Left hindlimb (tissue), 1 donor: ENCODE measurements at regions not wholly inside any gene's neighbourhood (a gene's known extent, or its start where the extent isn't known, plus 50 kb on each side); places are given as distances from the start of the nearest gene placed in this dataset.

Experiments used
- DNase-seq: peaks from one replicate; pipeline ENCODE4 v3.0.0-alpha.2; 2018

DNA sequence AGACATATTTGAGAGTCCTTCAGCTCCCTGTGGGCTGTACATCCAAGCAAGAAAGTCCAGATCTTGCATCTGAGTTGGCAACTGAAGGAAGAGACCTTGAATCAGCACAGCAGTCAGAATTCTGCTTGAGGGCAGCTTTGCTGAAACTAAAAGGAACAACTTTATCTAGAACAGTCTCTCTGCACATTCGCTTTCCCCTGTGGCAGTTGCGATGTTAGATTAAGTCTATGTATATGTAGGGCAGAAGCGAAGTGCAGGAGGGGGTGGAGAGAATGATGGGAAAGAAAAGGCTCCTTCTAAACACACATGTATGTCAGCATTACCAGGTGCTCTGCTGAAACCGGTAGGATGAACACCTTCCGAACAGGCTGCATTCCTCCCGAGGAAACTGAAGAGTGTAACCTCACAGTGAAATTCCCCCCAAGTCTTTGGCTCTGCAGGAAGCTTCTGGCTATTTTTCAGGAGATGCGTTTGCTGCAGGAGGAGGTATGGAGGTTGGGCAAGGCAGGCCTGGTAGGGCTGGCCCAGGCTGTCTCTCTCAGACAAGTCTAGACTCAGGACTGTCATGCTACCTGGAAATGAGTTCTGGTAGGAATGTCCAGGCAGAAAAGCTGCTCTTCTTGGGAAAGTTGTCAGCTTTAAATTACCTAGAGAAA is 70.0 kb upstream of the ATL2 start:
- no peak for DNase-seq

DNA sequence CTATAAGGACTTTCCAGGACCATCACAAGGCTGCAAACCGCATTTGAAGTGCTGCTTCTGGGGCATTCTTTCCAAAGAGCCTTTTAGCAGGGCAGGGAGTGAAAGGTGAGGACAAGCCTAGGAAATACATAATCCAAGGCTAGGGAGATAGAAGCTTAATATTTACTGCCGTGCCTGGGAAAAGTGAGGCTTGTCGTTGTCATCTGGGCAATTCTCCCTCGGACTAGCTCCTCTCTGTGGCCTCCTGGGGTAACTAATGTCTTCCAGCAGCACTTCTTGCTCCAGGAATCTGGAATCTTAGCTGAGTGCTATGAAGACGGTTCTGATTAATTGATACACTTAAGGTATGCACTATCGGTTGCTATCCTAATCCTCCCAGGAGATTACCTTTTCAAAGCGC is 69.3 kb upstream of the ATL2 start:
- no peak for DNase-seq

DNA sequence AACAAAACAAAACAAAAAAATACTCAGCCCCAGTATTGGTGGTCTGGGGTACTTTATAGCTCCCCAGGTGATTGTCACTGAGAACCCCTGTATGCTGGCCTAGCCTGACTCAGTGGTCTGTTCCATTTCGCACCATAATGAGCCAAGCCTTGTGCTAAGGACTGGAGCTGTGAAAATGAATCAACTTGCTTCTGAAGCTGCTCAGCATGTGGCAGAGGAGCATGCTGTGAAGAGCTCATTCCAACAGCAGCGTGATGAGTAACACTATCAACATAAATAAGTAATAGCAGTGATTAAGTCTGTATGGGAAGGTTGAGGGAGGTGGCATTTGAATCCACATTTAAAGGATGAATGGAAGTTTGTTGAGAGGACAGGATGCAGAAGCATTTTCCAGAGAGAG is 67.2 kb upstream of the ATL2 start:
- DNase-seq: no peak

DNA sequence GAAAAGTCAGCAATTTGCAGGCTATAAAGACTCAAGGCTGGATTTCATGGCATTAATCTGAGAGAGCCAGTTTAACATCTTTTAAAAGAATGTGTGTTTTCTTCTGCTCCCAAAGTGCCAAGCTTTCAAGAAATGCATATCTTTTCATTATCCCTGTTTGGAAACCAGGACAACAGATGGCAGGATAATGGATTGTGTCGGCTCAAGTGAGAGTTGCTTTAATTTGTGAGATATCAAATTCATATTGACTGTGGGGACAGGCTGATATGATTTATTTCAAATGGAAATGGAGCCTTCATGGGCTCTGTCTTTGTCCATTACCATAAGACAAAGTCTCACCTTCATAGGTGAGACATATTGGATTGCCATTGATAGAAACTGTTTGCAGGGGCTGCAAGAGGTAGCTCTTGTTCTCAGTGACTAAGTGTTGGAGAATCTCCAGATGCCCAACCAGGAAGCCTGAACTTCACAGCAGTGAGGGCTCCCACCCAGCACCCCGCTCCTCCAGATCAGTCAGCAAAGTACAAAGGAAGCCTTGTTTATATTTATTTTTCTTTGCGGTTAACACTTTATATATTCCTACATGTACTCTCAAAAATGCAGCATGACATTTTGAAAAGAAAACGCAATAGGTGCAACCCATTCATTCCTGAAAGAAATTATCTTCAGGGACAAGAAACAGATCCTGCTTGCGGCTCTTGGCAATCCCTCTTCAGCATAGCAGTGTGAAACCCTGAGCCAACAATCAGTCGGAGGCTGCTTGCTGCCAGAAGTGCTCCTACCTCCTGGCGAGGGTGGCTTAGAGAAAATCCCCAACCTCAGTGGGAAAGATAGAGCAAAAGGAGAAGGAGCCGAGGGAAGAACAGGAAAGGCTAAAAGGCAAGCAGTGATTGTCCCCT is 65.8 kb upstream of the ATL2 start:
- DNase-seq: no peak

DNA sequence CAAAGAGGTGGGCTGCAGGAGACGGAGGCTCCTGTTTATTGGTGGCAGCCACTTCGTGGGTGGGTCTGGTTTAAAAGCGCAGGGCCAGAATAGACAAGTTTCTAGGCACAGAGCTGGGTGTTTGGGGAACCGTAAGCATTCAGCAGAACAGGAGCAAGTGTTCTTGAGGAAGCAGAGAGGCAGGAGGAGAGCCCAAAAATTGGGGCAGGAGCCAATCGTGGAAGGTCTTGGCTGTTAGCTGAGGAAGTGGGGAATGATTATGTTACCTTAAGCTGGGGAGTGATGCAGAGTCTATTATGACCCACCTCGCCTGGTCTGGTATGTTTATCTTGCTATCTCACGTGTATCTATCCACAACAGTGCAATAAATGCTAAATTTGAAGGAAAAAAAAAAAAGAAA is 64.3 kb upstream of the ATL2 start:
- DNase-seq: no peak

DNA sequence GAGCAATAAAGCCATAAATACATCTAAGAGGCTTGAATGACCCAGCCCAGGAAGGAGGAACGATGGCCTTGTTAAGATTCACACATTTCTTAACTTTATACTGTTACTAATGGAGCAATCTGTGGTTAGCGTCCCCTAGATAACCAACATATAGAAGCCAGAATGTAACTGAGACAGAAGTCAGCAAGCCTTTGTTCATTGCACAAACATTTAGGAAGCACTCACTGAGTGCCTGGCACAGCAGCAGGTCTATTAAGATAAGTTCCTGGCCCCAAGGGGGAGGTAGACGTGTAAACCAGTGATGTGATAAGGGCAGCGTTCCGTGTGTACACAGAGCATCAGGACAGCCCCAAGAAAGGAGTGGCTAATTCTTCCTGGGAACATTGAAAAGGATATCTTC is 63.6 kb upstream of the ATL2 start:
- no peak for DNase-seq

DNA sequence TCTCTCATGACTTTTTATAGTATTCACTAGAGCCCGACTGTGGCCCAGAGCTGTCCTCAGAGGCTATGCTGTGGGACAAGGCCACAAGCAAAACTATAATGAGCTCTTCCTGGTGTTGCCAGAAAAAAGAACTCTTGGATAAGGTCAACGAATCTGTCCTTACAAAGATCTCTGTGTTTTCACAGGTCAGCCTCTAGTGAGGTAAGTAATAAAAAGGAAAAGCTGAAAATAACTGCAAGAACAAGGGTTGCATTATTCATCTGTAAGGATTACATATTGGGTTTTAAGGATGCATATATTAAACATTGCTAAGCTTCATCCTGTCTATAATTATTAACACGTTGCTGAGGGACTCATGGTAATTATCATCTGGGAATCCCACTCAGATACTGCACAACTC is 62.8 kb upstream of the ATL2 start:
- no peak for DNase-seq

DNA sequence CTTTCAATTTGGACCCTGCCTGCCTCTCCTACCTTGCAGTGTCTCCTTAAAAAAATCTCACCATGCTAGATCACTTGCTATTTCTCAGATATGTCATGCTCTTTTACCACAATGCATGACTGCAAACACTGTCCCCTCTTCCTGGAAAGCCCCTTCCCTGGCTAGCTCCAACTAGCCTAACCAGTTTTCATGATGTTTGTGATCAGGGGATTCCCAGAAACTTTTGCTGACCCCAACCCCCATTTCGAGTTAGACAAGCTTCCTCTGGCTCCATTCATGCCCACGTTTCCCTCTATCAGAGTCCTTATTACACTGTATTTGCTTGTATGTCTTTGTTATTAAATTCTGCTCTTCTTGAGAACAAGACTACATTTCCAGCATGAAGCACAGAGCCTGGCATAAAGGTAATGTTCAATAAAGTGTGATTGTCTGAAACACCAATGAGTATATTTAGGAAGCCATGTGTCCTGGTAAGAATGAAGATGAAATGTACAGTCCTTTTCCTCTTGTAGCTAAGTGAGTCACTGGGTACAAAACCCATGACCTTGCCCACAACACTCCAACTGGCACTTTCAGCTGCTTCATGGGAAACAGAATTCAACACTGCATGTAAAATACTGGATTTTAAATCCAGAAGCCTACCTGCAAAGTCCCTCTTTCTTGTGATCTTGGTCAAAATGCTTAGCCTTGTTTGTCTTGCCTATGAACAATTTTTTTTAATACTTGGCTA is 62.0 kb upstream of the ATL2 start:
- DNase-seq: no peak

DNA sequence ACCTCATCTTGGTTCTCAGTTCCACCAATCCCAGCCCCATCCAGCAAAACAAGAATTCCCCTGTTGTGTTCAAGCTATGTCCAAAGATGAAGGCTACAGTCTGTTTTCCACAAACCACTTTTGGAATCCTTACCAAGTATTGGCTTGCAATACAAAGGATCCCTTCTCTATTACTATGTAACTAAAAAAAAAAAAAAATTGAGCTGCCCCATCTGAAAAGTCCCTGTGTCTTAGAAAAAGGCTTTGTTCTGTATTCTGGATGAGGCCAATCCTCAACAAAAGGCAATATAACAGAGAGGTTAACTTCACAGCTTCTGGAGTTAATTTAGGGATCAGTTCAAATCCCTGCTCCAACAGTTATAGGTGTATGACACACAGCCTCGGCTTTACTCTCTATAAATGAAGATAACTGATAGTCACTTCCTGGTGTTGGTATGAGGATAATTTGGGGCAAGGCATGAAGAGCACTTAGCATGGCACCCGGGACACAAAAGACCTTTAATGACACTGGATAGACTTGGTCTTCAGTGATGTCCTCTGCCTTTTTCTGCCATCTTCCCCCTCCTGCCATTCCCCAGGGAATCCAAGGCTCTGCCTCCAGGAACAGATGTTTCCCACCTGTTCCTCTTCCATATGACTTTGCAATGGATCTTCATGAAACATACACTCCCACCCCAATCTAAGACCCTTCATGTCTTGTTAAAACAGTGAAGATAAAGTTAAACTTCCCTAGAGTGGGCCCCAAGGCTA is 61.2 kb upstream of the ATL2 start:
- no peak for DNase-seq

DNA sequence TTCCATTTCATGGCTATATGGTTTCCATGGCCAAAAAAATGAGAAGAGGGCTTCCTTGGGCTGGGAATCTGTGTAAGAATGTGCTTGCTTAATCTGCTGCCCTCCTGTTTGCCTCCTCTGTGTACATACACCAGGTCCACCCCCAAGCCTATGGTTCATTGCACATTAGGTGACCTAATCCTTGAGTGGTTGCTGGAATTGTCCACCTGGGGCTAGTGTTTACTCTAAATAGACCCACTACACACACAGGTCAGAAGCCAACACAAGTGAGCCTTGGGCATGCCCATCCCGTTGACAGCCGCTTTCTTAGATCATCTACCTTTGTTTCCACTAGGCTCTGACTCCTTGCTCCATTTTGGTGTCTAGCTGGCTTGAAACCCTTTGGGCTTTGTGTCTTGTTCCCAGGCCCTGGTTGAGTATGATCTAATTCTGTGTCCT is 59.2 kb upstream of the ATL2 start:
- no peak for DNase-seq

DNA sequence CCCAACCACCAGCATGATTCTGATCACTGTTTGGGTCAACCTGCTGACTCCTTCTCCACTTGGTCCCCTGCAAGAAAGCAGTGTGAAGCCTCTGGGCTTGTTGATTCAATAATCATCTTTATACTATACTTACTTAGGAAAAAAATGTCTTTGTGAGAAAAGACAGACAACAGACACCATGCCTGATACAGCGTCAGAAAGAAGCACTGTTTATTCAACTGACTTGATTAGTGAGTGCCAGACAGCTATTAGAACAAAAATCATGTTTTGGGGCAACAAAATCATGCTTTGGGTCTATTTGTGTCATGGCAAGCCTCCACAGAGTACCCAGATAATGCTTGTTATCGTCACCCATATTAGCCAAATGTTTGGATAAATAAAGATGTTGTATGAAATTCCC is 58.7 kb upstream of the ATL2 start:
- DNase-seq: no peak

DNA sequence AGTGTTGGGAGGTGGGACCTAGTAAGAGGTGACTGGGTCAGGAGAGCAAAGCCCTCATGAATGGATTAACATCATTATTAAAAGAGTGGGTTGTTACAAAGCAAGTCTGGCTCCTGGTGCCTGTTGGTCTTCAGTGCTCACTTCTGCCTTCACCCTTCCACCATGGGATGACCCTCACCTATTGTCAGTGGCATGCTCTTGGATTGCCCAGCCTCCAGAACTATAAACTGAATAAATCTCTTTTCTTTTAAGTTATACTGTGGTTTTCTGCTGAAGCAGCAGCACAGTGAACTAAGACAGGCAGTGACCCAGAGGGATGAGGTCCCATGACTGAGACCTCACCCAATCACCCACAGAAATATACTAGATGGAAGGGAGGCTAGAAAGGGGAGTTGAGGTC is 57.5 kb upstream of the ATL2 start:
- no peak for DNase-seq

DNA sequence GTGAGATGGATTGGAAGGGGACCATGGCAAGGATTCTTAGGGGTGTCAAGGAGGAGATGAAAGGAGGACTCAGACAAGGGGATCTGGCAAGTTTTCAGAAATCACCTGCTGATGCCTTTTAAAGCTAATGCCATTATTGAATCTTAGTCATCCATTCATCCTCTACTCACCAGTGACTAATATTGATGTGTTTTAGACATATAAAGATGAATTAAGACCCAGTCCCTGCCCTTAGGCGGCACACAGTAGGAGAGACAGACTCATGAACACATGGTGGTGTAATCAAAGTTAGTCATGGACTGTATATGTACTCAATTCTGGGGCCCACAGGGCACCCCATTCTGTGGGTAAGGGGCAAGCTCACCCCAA is 56.5 kb upstream of the ATL2 start:
- DNase-seq: no peak

DNA sequence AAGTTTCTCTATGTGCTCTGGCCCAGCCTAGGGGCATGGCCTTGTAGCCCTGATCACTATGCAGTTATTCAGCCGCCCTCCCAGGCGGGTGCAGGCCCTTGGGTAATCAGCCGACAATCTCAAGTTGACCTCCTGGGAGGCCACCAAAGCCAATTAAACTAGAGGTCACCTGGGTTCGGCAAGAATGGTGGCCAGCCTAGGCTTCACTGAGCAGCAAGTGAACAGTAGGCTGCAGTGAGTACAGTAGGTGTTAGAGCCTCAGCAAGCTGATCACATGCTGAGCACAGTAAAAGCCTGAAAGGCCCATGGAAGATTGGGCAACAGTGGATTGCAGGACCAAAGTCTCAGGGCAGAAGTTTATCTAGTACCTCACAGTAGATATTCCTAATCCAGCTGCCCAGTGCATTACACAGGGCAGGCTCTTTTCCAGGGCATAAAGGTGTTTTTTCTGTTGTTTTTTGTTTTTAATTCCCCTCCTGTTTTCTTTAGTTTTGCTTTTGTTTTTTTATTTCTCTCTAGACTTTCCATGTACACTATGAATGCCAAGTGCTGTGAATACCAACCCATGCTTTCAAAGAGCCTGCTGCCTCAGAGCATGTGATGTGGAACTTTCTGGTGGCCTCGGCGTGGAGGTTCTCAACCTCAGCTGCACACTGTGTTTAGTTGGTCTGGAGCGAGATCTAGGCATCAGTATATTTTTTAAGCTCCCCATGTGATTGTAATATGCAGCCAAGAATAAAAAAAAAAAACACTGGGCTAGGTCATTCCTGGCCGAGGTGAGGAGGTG is 55.9 kb upstream of the ATL2 start:
- no peak for DNase-seq

DNA sequence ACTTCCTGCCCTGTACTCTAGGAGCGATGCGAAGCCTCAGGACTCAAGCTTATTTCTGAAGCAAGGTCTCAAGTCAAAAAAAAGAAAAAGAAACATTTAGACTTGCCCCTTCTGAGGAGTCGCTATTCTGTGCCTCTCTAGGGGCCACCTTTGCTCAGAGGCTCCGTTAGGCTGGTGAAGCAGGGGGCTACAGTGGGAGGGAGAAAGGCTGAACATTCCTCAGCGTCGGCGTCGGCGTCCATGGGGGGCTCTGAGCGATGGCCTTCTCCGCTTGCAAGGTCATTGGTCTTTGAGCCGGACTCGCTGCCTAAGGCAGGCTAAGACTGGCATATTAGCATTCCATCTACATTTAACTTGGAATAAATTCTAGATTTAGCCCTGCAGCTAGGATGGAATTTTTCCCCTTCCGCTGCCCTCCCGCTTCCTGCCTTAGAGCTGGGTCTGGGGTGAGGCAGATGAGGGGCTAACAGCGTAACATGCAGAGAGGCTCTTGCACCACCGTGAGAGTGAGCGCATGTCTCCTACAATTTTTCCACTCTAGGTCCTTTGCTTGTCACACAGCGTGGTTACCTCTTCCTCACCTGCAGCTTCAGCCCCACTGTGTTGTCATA is 53.6 kb upstream of the ATL2 start:
- no peak for DNase-seq

DNA sequence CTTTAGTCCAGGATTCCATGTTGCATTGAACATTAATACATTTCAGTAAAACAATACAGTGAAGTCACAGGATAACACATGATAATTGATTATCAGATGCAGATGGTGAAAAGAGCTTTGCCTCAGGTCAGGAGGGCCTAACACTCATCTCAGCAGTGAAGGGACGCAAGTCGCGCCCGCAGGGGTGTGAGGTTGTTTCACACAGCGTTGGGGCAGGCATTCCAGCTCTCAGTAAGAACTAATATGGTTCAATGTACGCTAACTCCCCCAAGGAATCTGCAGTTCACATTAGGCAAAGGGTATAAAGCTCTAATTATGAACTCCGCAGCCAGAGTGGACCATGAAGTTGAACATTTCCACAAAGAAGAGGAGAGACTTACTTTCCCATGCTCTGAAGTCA is 53.1 kb upstream of the ATL2 start:
- no peak for DNase-seq

DNA sequence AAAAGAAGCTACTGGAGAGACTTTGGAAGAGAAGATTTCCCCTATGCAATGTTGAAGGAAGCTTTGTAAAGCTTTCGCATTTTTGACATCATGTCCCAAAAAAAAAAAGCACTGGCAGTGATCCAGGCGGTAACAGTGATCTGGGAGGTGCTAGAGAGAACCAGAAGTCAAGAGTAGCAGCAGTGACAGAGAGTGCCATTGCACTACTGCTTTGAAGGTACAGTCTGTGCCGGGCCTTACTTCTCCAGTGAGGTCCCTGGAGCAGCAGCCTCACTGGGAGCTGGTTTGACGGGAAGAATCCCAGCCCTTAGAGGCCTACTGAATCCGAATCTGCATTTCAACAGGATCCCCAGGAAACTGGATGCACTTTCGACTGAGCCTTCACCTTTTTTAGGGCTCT is 50.9 kb upstream of the ATL2 start:
- no peak for DNase-seq

DNA sequence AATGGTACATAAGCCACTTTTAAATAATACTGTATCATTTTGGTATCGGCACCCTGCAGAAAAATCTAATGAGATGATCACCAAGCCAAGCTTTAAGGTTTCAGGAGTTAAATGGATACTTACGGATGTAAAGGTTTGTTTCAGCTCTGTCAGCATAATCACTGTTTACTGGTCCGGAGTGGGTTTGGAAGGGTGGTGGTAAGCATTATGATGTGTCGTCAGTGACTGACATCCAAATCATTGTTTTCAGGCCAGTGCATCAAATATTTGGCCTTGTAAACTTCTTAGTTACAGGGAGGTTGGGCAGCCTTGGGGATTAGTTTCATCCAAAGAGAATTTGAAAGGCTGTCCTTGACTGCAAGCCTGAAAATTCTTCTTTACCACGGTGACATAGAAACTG is 50.0 kb upstream of the ATL2 start:
- DNase-seq: no peak
